ENCODE measurements at regions not wholly inside any gene's neighbourhood (a gene's known extent, or its start where the extent isn't known, plus 50 kb on each side); places are given as distances from the start of the nearest gene placed in this dataset.

GRCh38 chr16:86289304-86289703 is 221.0 kb upstream of the FOXF1 start:
- H3K27ac ChIP-seq = no peak overlapping the region
- TF ChIP-seq CTCF (IDR thresholded peaks at IDR 0.05) = no peak
- H3K4me3 ChIP-seq = no peak overlapping the region
- H3K4me1 ChIP-seq = peaks cover 0 to 8% (median 0%) of the 10 kb centered on the region in 4 donors
- intact Hi-C loops (cut with DNase I; ENCODE audit: low total_unique reads) = no loop called here
- H3K27me3 ChIP-seq = peaks cover 0 to 92% of the 10 kb centered on the region in 2 donors
- H3K36me3 ChIP-seq = no peaks in the 10 kb centered on the region
- no peaks in the 10 kb centered on the region for H3K9me3 ChIP-seq
- no peak for DNase-seq

- intact Hi-C loops (cut with DNase I; ENCODE audit: low total_unique reads) = no loop called here
- H3K36me3 ChIP-seq = no peaks in the 10 kb centered on the region
- H3K4me3 ChIP-seq = no peak overlapping the region
- H3K27ac ChIP-seq = no peak overlapping the region
- DNase-seq = no peak
- H3K27me3 ChIP-seq = peaks cover 0 to 92% of the 10 kb centered on the region in 2 donors
- H3K4me1 ChIP-seq = peaks cover 0 to 8% (median 0%) of the 10 kb centered on the region in 4 donors
- no peaks in the 10 kb centered on the region for H3K9me3 ChIP-seq
- no peak for TF ChIP-seq CTCF (IDR thresholded peaks at IDR 0.05)
These were observed 220.4 kb upstream of the FOXF1 start for GRCh38 chr16:86289907-86290306.

- Histone ChIP-seq H3K9me3 (no peaks in the 10 kb centered on the region), H3K4me3 (no peak overlapping the region), H3K27me3 (peaks cover 0 to 92% of the 10 kb centered on the region in 2 donors), H3K36me3 (no peaks in the 10 kb centered on the region), H3K4me1 (peaks cover 0 to 6% (median 0%) of the 10 kb centered on the region in 4 donors), H3K27ac (no peak overlapping the region)
- TF ChIP-seq CTCF (IDR thresholded peaks at IDR 0.05) = no peak
- DNase-seq = no peak
- intact Hi-C loops (cut with DNase I; ENCODE audit: low total_unique reads) = no loop called here
These were observed 218.8 kb upstream of the FOXF1 start for GRCh38 chr16:86291491-86291890.

- Histone ChIP-seq H3K4me1 (no peaks in the 10 kb centered on the region), H3K27me3 (peaks cover 0 to 92% of the 10 kb centered on the region in 2 donors), H3K36me3 (no peaks in the 10 kb centered on the region), H3K27ac (no peak overlapping the region), H3K9me3 (no peaks in the 10 kb centered on the region), H3K4me3 (no peak overlapping the region)
- intact Hi-C loops (cut with DNase I; ENCODE audit: low total_unique reads) = no loop called here
- TF ChIP-seq CTCF (IDR thresholded peaks at IDR 0.05) = no peak
- no peak for DNase-seq
These were observed 218.1 kb upstream of the FOXF1 start for GRCh38 chr16:86292171-86292775.

GRCh38 chr16:86292942-86293341 is 217.4 kb upstream of the FOXF1 start:
- peaks cover 0 to 92% of the 10 kb centered on the region in 2 donors for H3K27me3 ChIP-seq

More at GRCh38 chr16:86292942-86293341, 217.4 kb upstream of the FOXF1 start:
- Histone ChIP-seq H3K4me3 (no peak overlapping the region), H3K4me1 (peaks cover 0 to 5% (median 1%) of the 10 kb centered on the region in 4 donors), H3K27ac (no peak overlapping the region), H3K36me3 (no peaks in the 10 kb centered on the region), H3K9me3 (no peaks in the 10 kb centered on the region)
- no peak for DNase-seq
- intact Hi-C loops (cut with DNase I; ENCODE audit: low total_unique reads) = no loop called here
- TF ChIP-seq CTCF (IDR thresholded peaks at IDR 0.05) = no peak
